Fibroblast of skin of scalp (primary cell): ENCODE measurements at regions not wholly inside any gene's neighbourhood (a gene's known extent, or its start where the extent isn't known, plus 50 kb on each side); places are given as distances from the start of the nearest gene placed in this dataset.
"Not testable (repeated sequence)": the region's sequence is repeated elsewhere in the genome, so short reads cannot be mapped to it uniquely, and the experiment has no call there.

Experiments used
- DNase-seq: peaks from one replicate; pipeline ENCODE4 v3.0.0-alpha.2; 2013

GRCh38 chr2:209073151-209073550 is 350.7 kb upstream of the MAP2 start:
- no peak for DNase-seq

- no peak for DNase-seq
These were observed 349.1 kb upstream of the MAP2 start for GRCh38 chr2:209074711-209075110.

GRCh38 chr2:209076151-209076550 is 347.7 kb upstream of the MAP2 start:
- DNase-seq: no peak

GRCh38 chr2:209086761-209087160 is 337.1 kb upstream of the MAP2 start:
- DNase-seq: no peak

GRCh38 chr2:209091056-209091455 is 332.8 kb upstream of the MAP2 start:
- no peak for DNase-seq

GRCh38 chr2:209094221-209094620 is 329.6 kb upstream of the MAP2 start:
- DNase-seq: no peak

- no peak for DNase-seq
These were observed 328.4 kb upstream of the MAP2 start for GRCh38 chr2:209095432-209095831.

GRCh38 chr2:209097168-209097567 is 326.7 kb upstream of the MAP2 start:
- DNase-seq: no peak

- no peak for DNase-seq
These were observed 321.5 kb upstream of the MAP2 start for GRCh38 chr2:209102319-209102718.

GRCh38 chr2:209113026-209113425 is 310.8 kb upstream of the MAP2 start:
- no peak for DNase-seq

GRCh38 chr2:209114588-209115240 is 309.1 kb upstream of the MAP2 start:
- no peak for DNase-seq

GRCh38 chr2:209121691-209122090 is 302.2 kb upstream of the MAP2 start:
- DNase-seq: no peak

GRCh38 chr2:209125291-209125690 is 298.6 kb upstream of the MAP2 start:
- DNase-seq: no peak

- DNase-seq: no peak
These were observed 285.8 kb upstream of the MAP2 start for GRCh38 chr2:209138079-209138478.

GRCh38 chr2:209141142-209141541 is 282.7 kb upstream of the MAP2 start:
- no peak for DNase-seq

- DNase-seq: no peak
These were observed 282.0 kb upstream of the MAP2 start for GRCh38 chr2:209141818-209142217.

- DNase-seq: not testable (repeated sequence)
These were observed 278.6 kb upstream of the MAP2 start for GRCh38 chr2:209145220-209145691.

- DNase-seq: no peak
These were observed 277.7 kb upstream of the MAP2 start for GRCh38 chr2:209145941-209146681.

GRCh38 chr2:209146682-209147320 is 277.0 kb upstream of the MAP2 start:
- no peak for DNase-seq

GRCh38 chr2:209147981-209148380 is 275.9 kb upstream of the MAP2 start:
- no peak for DNase-seq

- no peak for DNase-seq
These were observed 262.9 kb upstream of the MAP2 start for GRCh38 chr2:209160800-209161588.

GRCh38 chr2:209162129-209162528 is 261.7 kb upstream of the MAP2 start:
- DNase-seq: no peak

- DNase-seq: no peak
These were observed 241.9 kb upstream of the MAP2 start for GRCh38 chr2:209181984-209182383.
